NCI-H187 treated with DMSO at 0.1 percent for 48 hours (cell line): ENCODE measurements at regions not wholly inside any gene's neighbourhood (a gene's known extent, or its start where the extent isn't known, plus 50 kb on each side); places are given as distances from the start of the nearest gene placed in this dataset.

Experiments used
- DNase-seq: peaks from one replicate; lab custom pipeline; 2025; lab: John Stamatoyannopoulos, UW

- DNase-seq: no peak
Measured at GRCh38 chr5:123811831-123812230, 299.9 kb downstream of the CSNK1G3 start.

GRCh38 chr5:123810746-123811340, 298.9 kb downstream of the CSNK1G3 start:
- no peak for DNase-seq

GRCh38 chr5:123810253-123810652, 298.3 kb downstream of the CSNK1G3 start:
- no peak for DNase-seq

GRCh38 chr5:123809594-123810221, 297.7 kb downstream of the CSNK1G3 start:
- peak; percentile 88 for DNase-seq

GRCh38 chr5:123808461-123809380, 296.7 kb downstream of the CSNK1G3 start:
- no peak for DNase-seq

GRCh38 chr5:123807177-123807945, 295.4 kb downstream of the CSNK1G3 start:
- DNase-seq: no peak

GRCh38 chr5:123806644-123807043, 294.7 kb downstream of the CSNK1G3 start:
- no peak for DNase-seq

- no peak for DNase-seq
Measured at GRCh38 chr5:123805300-123805699, 293.3 kb downstream of the CSNK1G3 start.

- no peak for DNase-seq
Measured at GRCh38 chr5:123803359-123803758, 291.4 kb downstream of the CSNK1G3 start.

GRCh38 chr5:123802298-123802951, 290.4 kb downstream of the CSNK1G3 start:
- no peak for DNase-seq

- DNase-seq: no peak
Measured at GRCh38 chr5:123800640-123801039, 288.7 kb downstream of the CSNK1G3 start.

GRCh38 chr5:123795688-123796087, 283.7 kb downstream of the CSNK1G3 start:
- no peak for DNase-seq

- DNase-seq: no peak
Measured at GRCh38 chr5:123790226-123790625, 278.2 kb downstream of the CSNK1G3 start.

GRCh38 chr5:123787635-123788034, 275.7 kb downstream of the CSNK1G3 start:
- DNase-seq: no peak

GRCh38 chr5:123787136-123787535, 275.2 kb downstream of the CSNK1G3 start:
- DNase-seq: no peak

- no peak for DNase-seq
Measured at GRCh38 chr5:123786411-123786810, 274.4 kb downstream of the CSNK1G3 start.

- peak; percentile 82 for DNase-seq
Measured at GRCh38 chr5:123785162-123786071, 273.4 kb downstream of the CSNK1G3 start.

- DNase-seq: no peak
Measured at GRCh38 chr5:123783421-123783820, 271.4 kb downstream of the CSNK1G3 start.

GRCh38 chr5:123778641-123779040, 266.7 kb downstream of the CSNK1G3 start:
- no peak for DNase-seq

- DNase-seq: no peak
Measured at GRCh38 chr5:123776761-123777160, 264.8 kb downstream of the CSNK1G3 start.

- no peak for DNase-seq
Measured at GRCh38 chr5:123771715-123772114, 259.7 kb downstream of the CSNK1G3 start.
